Pons (tissue), 1 donor: ENCODE measurements at regions not wholly inside any gene's neighbourhood (a gene's known extent, or its start where the extent isn't known, plus 50 kb on each side); places are given as distances from the start of the nearest gene placed in this dataset.

Experiments used
- DNase-seq: peaks from one replicate; pipeline ENCODE4 v3.0.0-alpha.2; 2016; ENCODE audit warnings: low spot score

GRCh38 chr11:79894111-79894510, 453.3 kb upstream of the TENM4 start:
- DNase-seq = peak; percentile 81

GRCh38 chr11:79890272-79890671, 449.4 kb upstream of the TENM4 start:
- DNase-seq = no peak

GRCh38 chr11:79864882-79865281, 424.1 kb upstream of the TENM4 start:
- no peak for DNase-seq

GRCh38 chr11:79860336-79860735, 419.5 kb upstream of the TENM4 start:
- no peak for DNase-seq

GRCh38 chr11:79857377-79858214, 416.8 kb upstream of the TENM4 start:
- no peak for DNase-seq

GRCh38 chr11:79852176-79852575, 411.3 kb upstream of the TENM4 start:
- DNase-seq = no peak

- DNase-seq = no peak
These were observed 404.3 kb upstream of the TENM4 start for GRCh38 chr11:79845002-79845709.

- no peak for DNase-seq
These were observed 393.2 kb upstream of the TENM4 start for GRCh38 chr11:79834015-79834414.

- no peak for DNase-seq
These were observed 389.6 kb upstream of the TENM4 start for GRCh38 chr11:79830446-79830845.

- no peak for DNase-seq
These were observed 389.1 kb upstream of the TENM4 start for GRCh38 chr11:79829891-79830290.

GRCh38 chr11:79822766-79823165, 381.9 kb upstream of the TENM4 start:
- DNase-seq = no peak

- no peak for DNase-seq
These were observed 372.7 kb upstream of the TENM4 start for GRCh38 chr11:79813551-79813950.

- DNase-seq = no peak
These were observed 368.7 kb upstream of the TENM4 start for GRCh38 chr11:79809487-79809886.

GRCh38 chr11:79807506-79807905, 366.7 kb upstream of the TENM4 start:
- no peak for DNase-seq

GRCh38 chr11:79796704-79797103, 355.9 kb upstream of the TENM4 start:
- DNase-seq = no peak

- peak; percentile 4 for DNase-seq
These were observed 353.9 kb upstream of the TENM4 start for GRCh38 chr11:79794484-79795393.

- no peak for DNase-seq
These were observed 353.2 kb upstream of the TENM4 start for GRCh38 chr11:79794057-79794456.

GRCh38 chr11:79786961-79787360, 346.1 kb upstream of the TENM4 start:
- DNase-seq = no peak

GRCh38 chr11:79783833-79784232, 343.0 kb upstream of the TENM4 start:
- no peak for DNase-seq

- no peak for DNase-seq
These were observed 327.5 kb upstream of the TENM4 start for GRCh38 chr11:79768343-79768742.

- peak; percentile 38 for DNase-seq
These were observed 321.6 kb upstream of the TENM4 start for GRCh38 chr11:79762279-79762921.

GRCh38 chr11:79758325-79758724, 317.5 kb upstream of the TENM4 start:
- no peak for DNase-seq
